ENCODE measurements at regions not wholly inside any gene's neighbourhood (a gene's known extent, or its start where the extent isn't known, plus 50 kb on each side); places are given as distances from the start of the nearest gene placed in this dataset.

DNA sequence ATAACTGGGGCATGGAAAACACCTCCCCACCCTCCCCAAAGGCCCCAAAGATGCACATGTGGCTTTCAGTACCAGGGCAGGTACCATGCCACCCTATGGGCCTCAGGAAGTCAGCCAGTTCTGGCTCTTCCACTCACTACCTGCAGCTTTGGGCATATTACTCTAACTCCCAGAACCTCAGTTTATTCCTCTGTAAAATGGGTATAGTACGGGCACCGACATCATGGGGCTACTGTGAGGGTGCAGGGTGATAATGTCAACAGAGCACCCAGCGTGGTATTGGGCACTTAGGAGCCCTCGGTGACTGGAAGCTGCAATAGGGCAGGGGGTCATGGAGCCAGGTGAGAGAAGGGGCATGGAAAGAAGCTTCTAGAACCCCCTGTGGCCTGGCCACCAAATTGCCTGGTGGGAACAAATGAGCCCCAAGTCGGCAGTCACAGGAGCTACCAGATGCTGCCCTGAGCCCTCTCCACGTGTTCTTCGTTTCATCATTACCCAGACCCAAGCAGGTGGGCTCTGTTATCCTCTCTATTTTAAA, 512.1 kb downstream of the SHQ1 start:
- Histone ChIP-seq H3K4me1 (peaks cover 11 to 17% (median 13%) of the 10 kb centered on the region in 4 donors), H3K4me3 (no peak overlapping the region), H3K9me3 (no peaks in the 10 kb centered on the region), H3K27ac (peak overlapping the region; percentile 8 to 65 (median 47)), H3K27me3 (no peaks in the 10 kb centered on the region), H3K36me3 (no peaks in the 10 kb centered on the region)
- DNase-seq (no peak), ATAC-seq (ENCODE audit: low FRiP score in 2 of 2) (no peak)
- 88 to 94% methylated on average over 7 of the region's 7 CpGs for WGBS, 2 donors
- TF ChIP-seq POLR2AphosphoS5 (IDR thresholded peaks at IDR 0.05) = no peak
- TF ChIP-seq, protein P1, sequence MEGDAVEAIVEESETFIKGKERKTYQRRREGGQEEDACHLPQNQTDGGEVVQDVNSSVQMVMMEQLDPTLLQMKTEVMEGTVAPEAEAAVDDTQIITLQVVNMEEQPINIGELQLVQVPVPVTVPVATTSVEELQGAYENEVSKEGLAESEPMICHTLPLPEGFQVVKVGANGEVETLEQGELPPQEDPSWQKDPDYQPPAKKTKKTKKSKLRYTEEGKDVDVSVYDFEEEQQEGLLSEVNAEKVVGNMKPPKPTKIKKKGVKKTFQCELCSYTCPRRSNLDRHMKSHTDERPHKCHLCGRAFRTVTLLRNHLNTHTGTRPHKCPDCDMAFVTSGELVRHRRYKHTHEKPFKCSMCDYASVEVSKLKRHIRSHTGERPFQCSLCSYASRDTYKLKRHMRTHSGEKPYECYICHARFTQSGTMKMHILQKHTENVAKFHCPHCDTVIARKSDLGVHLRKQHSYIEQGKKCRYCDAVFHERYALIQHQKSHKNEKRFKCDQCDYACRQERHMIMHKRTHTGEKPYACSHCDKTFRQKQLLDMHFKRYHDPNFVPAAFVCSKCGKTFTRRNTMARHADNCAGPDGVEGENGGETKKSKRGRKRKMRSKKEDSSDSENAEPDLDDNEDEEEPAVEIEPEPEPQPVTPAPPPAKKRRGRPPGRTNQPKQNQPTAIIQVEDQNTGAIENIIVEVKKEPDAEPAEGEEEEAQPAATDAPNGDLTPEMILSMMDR (IDR thresholded peaks at IDR 0.05) = no peak
- TF ChIP-seq EP300 (IDR thresholded peaks at IDR 0.05) = no peak
- TF ChIP-seq POLR2A (IDR thresholded peaks at IDR 0.05) = no peak

DNA sequence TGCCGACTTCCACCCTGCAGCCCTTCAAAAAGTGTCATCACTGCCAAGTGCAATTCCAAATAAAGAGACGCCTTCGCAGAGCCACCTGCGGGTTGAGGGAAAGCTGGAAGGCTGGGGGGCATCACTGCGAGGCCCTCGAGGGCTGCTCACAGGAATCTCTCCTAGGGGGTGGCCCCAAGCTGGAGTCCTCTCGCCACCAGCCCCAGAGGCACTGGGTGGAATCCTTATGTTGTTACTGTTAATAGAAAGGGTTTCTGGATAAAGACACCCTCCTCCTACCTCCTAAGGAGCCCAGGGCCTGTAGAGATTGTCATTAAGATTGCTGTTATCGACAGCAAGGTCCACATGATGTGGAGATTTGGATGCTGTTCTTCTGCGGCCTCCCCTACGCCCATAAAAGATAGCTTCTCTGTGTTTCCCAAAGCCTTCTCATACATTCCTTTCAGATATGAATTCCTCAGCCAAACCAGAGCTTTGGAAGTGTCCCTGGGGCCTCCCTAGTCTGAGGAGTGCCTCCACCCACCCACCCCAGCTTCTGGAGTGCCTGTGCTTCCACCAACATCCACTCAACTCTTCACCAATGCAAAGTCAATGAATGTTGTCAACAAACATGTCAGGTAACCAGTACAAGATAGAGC, 512.7 kb downstream of the SHQ1 start:
- ATAC-seq (ENCODE audit: low FRiP score in 2 of 2) (no peak), DNase-seq (no peak)
- Histone ChIP-seq H3K27ac (peak overlapping the region in 2 of 4 donors; percentile 23 to 65), H3K36me3 (no peaks in the 10 kb centered on the region), H3K27me3 (no peaks in the 10 kb centered on the region), H3K4me1 (peaks cover 11 to 17% (median 13%) of the 10 kb centered on the region in 4 donors), H3K4me3 (no peak overlapping the region), H3K9me3 (no peaks in the 10 kb centered on the region)
- WGBS, 2 donors = 86 to 91% methylated on average over 9 of the region's 10 CpGs
- TF ChIP-seq POLR2AphosphoS5 (IDR thresholded peaks at IDR 0.05) (no peak), EP300 (IDR thresholded peaks at IDR 0.05) (no peak), POLR2A (IDR thresholded peaks at IDR 0.05) (no peak)
- TF ChIP-seq, protein P1 (IDR thresholded peaks at IDR 0.05) = no peak

DNA sequence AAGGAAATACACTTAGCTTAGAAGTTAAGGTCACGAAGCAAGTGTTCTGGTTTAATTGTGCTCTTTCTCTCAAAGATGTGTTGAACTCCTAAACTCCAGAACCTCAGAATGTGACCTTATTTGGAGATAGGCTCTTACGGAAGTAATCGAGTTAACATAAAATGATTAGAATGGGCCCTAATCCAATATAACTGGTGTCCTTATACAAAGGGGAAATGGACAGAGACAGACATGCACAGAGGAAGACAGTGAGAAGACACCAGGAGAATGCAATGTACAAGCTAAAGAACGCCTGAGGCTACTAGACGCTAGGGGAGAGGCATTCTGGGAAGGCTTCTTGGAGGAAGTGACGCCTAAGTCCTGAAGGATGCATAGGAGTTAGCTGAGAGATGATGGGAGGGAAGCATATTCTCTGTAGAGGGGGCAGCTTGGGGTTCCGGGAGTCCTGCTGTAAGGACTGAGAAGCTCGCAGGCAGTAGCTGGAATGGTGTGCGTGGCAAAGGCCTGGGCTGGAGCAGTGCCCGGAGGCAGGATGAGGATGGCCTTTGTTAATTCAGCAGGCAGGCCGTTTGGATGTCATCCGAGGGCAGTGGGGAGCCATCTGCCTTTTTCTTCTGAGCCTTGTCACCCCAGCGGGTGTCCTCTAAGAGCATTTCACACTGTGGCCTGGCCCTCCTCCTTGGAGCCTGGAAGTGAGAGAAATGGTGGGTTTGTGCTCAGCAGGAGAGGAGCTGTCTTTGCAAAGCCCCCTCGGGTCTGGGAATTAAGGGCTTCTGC, 513.4 kb downstream of the SHQ1 start:
- Histone ChIP-seq H3K27ac (peak overlapping the region in 1 of 4 donors; percentile 23), H3K4me1 (peaks cover 11 to 17% (median 15%) of the 10 kb centered on the region in 4 donors), H3K4me3 (no peak overlapping the region), H3K9me3 (no peaks in the 10 kb centered on the region), H3K27me3 (no peaks in the 10 kb centered on the region), H3K36me3 (no peaks in the 10 kb centered on the region)
- ATAC-seq (ENCODE audit: low FRiP score in 2 of 2) (no peak), DNase-seq (no peak)
- 86 to 88% methylated on average over 14 of the region's 14 CpGs for WGBS, 2 donors
- no peak for TF ChIP-seq POLR2AphosphoS5 (IDR thresholded peaks at IDR 0.05)
- TF ChIP-seq, protein P1 (IDR thresholded peaks at IDR 0.05) = no peak

DNA sequence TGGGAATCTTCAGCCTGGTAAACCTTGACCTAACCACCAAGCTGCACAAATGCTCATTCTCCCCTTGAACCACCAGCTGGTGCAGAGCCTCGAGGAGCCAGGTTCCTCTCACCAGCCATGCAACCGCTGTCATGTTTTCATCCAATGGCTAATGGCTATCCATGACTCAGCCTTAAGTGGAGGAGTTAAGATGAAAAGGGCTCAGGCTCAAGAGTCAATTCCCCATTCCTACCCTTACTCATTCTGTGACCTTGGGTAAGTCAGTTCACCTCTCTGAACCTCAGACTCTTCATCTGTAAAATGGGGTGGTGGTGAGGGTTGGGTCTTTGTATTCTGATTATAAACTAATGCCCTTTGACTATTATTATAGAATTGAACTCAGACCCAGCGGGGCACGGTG, 515.6 kb downstream of the SHQ1 start:
- no peak overlapping the region for H3K27ac ChIP-seq
- H3K36me3 ChIP-seq = no peaks in the 10 kb centered on the region
- no peak for TF ChIP-seq EP300 (IDR thresholded peaks at IDR 0.05)
- TF ChIP-seq, protein P1 (IDR thresholded peaks at IDR 0.05) = no peak
- no peak for TF ChIP-seq POLR2AphosphoS5 (IDR thresholded peaks at IDR 0.05)
- TF ChIP-seq POLR2A (IDR thresholded peaks at IDR 0.05) = no peak
- WGBS, 2 donors = 90 to 100% methylated on average over 2 to 4 of the region's 4 CpGs
- H3K9me3 ChIP-seq = no peaks in the 10 kb centered on the region
- DNase-seq = no peak
- H3K4me3 ChIP-seq = no peak overlapping the region
- no peak for ATAC-seq (ENCODE audit: low FRiP score in 2 of 2)
- H3K27me3 ChIP-seq = no peaks in the 10 kb centered on the region
- H3K4me1 ChIP-seq = peaks cover 14 to 24% (median 21%) of the 10 kb centered on the region in 4 donors
